ENCODE measurements at regions not wholly inside any gene's neighbourhood (a gene's known extent, or its start where the extent isn't known, plus 50 kb on each side); places are given as distances from the start of the nearest gene placed in this dataset.

DNA sequence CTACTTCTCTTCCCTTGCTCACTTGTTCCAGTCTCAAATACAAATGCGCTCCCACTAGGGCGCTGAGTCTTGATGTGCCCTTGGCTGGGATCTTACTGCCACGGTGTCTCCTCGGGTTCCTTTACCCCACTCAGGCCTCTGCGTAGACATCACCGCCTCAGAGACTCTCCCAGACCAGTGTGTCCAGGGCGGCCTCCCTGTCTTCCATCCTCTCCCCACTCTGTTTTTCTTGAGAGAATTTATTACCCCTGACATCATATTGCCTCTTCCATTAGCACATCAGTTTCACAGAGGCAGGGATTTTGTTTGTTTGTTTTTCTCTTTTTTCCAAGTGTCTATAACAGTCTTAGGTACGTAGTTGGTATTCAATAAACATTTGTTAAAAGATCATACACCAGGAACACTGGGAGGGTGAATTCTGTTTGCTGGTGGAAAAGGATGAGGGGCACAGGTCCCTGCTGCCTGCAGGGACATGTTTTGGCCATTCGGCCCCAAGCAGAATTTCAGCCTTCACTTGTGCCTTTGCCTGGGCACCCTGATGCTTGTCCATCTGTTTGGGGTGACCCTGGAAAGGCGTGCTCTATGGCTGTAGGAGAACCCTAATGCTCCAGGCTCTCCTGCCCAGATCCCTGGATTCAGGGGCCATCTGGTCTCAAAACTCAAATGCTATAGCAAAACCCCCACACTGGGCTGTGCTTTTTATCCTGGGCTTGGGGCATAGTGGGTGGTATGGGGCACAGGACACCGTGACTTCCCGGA, 55.0 kb downstream of the RPL37A start:
- DNase-seq = no peak

DNA sequence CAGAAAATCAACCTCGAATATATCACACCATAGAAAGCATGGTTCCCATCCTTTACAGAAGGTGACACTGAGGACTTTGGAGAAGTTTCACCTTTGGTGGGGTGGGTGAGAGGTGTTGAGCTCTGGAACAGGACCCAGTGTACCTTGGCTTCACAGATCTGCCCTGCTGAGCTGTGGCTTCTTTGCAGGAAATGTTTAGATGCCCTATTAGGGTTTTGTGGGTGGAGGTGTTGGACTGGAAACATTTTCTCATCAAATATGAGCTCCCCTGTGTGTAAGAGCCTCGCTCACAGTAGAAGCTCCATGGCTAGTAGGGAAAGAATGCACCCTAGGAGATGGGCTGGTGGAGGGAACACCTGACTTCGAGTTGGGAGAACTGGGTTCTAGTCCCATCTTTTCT, 55.6 kb downstream of the RPL37A start:
- DNase-seq = no peak

DNA sequence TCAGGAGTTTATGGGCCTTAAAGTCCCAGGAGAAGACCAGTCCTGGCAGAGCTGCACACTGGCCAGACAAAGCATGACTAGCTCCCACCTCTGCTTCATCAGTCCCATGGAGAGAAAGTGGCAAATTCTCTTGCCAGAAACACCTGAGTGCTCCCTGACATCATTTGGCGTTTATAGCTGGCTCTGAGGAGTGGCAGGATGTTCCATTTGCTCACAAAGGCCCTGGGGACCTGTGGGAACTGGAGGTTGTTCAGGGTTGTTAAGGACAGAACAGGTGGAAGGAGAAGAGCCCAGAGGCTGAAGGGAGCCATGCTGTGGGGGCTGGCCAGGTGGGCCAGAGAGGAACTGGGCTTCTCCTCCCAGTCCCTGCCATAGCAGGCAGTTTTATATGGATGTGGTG, 56.1 kb downstream of the RPL37A start:
- no peak for DNase-seq

DNA sequence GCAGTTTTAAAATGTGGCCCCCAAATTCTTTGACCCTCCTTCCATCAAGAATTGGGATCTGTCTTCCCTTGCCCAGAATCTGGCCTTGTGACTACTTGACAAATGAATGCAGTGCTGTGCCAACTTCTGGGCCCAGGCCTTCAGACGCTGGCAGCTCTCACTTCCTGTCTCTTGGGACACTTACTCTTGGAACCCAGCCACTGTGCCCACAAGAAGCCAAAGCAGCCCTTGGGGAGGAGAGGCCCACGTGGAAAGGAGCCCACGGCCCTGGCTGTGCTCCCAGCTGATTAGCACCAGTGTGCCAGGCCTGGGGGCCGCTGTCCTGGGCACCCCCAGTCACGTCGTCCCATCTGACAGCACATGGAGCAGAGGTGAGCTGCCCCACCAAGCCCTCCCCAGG, 56.6 kb downstream of the RPL37A start:
- peak; percentile 46 to 72 (median 66) for DNase-seq

DNA sequence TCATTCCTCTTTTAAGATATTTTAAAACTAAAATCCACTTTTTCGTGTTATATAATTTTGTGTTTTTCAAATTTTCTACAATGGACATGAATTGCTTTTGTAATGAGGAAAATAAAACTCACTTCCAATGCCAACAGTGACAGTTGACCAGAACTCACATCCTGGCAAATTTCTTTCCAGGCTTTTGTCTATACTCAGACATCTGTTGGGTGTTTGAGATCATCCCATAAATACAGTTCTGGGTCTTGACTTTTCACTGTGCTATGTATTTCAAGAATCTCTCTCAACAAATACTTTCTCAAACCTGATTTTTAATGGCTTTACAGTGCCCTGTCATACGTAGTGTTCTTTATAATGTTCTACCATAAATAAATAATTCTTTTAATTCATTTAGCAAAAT, 57.6 kb downstream of the RPL37A start:
- no peak for DNase-seq

GRCh38 chr2:216557413-216557812, 58.8 kb downstream of the RPL37A start:
- no peak for DNase-seq

DNA sequence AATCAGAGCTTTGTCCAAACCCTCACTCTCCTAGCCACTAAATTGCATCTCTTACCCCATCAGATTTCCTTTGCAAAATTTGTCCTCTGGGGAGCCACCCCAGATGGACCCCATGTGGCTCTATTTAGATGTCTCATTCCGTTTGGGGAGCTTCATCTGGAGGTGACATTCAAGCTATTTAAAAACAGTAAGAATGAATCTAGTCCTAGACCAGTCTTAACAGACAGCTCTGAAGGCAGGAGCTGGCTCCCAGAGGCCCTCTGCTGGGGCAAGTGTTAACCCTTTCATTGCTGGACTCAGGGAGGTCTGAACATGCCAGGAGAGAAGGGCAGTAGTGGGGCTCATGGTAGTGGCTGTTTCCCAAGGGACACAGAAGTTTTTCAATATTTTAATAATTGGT, 59.2 kb downstream of the RPL37A start:
- no peak for DNase-seq

DNA sequence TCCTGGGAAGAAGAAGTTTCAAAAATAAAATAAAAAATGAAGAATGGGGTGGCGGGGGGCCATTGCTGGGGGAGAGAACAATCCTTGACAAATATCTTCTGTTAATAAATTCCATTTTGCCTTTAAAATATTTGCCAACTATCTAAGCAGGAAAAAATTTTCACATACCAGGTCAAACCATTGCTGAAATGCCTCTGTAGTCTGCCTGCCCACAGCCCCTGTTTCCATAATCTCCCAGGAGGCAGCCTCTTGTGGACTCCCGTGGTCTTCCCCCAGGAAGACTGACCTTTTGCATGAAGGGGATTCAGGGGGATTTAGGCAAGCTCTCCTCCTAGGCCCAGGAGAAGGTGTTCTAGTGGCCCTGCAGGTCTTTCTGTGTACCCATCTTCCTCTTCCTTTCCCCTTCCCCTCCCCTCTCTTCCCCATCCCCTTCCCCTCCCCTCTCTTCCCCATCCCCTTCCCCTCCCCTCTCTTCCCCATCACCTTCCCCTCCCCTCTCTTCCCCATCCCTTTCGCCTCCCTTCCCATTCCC, 61.0 kb downstream of the RPL37A start:
- DNase-seq = no peak

- no peak for DNase-seq
Observed at GRCh38 chr2:216560838-216561270, 62.2 kb downstream of the RPL37A start.

DNA sequence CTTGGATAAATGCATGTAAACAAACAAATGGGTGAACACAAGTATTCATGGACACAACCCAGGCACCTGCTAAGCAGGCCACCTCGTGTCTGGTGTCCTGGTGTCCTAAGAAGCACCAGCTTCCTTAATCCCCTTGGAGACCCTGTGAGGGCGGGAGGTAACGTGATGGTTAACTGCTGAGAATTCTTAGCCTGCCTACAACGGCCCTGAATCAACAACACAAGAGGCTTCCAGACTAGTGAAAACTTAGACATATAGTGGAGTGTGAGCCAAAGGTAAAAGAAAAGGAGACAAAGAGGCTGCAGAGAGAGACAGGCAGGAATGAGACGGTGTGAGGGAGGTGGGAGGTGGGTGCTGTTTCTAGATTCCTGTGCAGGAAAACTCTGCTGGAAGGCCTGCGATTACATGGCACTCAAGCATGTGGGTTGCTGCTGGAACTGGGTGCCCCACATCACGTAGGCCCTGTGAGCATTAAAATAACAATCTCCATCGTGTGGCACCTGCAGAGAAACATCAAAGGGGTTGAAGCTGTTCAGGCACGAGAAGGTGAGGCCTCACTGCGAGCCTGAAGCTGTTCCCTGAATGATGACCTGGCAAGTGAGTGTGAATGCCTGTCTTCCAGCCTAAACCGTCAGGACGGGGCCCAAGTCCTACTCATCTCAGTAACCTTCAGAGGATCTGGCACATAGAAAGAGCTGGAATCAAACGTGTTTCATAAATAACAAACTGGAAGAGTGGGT, 64.2 kb downstream of the RPL37A start:
- DNase-seq = no peak

DNA sequence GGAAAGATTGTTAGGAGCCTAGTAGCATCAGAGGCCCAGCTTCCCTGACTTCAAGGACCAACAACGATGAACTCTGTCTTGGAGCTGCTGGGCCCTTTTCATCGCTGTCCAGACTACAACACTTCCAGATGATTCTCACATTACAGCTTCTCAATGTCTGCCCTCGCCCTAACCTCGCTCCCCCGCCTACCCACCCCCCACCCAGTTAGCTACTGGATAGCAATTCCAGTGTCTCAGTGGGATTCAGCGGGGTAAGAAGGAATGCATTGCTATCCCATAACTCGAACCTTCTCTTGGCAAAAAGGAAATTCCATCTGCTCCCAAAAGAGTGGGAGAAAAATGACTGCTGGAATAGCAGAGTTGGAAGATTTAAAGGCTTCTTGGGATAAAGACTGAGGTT, 65.0 kb downstream of the RPL37A start:
- no peak for DNase-seq

DNA sequence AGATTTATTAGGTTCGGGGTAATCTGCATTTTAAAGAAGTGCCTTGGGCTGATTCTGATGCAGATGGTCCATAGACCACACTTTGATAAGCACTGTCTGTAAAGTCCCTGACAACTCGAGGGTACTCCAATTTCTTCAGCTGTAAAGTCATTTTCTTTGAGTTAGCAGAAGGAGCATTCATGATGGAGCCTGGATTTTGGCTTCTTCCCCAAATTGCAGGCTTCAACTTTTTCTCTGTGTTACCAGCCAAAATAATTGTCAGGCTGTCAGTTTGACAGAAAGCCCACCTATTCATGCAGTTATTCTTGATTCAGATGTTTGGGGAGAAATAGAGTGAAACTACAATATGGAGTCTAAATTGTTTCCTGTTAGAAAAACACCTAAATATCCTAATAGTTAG, 66.0 kb downstream of the RPL37A start:
- DNase-seq = no peak

GRCh38 chr2:216565956-216566355, 67.3 kb upstream of the IGFBP2 start:
- no peak for DNase-seq

DNA sequence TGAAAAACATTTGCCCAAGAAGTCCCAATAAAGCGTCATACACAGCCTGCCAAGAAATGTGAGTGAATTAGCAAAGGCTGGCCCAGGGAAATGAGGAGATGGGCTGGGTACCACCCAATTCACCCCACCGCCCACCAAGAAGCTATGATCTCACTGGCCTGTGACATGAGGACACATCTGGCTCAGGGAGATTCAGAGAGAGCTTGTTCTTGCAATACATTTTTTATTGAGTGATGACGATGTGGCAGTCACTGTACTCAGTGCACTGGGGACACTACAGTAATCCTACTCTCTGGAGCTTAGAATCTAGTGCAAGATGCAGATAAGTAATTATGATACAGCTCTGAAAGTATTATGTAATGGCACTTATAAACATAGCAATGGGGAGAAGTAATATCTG, 64.6 kb upstream of the IGFBP2 start:
- DNase-seq = no peak

- DNase-seq = no peak
Observed at GRCh38 chr2:216569765-216570164, 63.5 kb upstream of the IGFBP2 start.

GRCh38 chr2:216570357-216570756, 62.9 kb upstream of the IGFBP2 start:
- no peak for DNase-seq

DNA sequence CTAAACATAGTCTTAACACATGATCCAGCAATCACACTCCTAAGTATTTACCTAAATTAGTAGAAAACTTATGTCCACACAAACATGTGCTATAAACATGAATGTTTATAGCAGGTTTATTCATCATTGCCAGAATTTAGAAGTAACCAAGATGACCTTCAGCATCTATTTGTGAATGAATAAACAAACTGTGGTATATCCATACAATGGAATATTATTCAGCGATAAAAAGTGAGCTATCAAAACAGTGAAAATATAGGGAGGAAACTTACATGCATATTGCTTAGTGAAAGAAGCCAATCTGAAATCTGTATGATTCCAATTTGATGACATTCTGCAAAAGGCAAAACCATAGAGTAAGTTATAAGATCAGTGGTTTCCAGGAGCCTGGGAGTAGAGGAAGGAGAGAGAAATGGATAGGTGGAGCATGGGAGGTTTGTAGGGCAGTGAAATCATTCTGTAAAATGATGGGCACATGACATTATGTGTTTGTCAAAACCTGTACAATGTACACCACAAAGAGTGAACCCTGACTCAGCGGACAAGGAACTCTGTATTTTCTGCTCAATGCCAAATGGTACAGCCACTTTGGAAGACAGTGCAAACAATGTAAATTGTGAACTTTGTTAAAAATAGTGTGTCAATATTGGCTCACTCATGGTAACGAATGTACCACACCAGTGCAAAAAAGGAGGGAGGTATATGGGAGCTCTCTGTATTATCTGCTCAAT, 61.9 kb upstream of the IGFBP2 start:
- DNase-seq = no peak

DNA sequence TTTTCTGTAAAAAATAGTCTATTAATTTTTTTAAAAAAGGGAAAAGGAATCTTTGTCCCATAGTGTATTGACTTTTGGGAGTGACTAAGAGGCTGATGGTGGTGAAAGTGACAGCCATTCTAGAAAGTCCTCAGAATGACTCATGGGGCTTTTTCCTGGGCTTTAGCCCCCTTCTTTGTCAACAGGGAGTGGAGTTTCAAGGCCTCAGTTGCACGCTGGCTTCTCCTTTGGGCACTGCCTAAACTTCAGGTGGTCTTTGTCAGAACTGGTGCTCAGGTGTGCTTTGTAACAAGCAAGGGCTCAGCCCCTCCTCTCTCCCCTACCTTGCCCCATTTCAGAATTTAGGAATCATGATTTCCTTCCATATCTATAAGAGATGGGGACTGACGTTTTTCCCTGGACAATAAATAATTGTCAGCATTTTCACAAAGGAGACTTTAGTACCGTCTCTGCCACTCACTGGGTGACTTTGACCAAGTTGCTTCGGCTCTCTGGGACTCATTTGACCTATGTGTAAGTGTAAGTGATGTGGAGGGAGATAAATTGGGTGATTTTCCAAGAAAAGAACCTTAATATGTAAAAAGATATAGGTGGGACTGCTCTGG, 61.2 kb upstream of the IGFBP2 start:
- no peak for DNase-seq

- DNase-seq = no peak
Observed at GRCh38 chr2:216572582-216573578, 60.3 kb upstream of the IGFBP2 start.

DNA sequence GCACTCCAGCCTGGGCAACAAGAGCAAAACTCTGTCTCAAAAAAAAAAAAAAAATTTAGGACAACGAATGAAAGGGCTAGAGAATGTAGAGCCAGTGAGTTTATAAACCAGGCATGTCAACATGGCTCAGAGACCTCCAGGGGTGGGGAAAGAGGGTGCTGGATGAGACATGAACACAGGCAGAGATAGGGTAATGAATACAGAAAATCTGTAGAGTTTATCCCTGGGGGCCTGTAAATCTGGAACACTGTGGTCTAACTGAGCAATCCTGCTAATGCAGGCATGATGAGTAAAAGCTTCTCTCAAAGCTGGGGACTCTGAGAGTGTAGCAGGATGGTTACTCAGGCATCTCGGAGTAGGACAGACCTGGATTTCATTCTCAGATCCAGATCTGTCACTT, 59.2 kb upstream of the IGFBP2 start:
- DNase-seq = no peak

DNA sequence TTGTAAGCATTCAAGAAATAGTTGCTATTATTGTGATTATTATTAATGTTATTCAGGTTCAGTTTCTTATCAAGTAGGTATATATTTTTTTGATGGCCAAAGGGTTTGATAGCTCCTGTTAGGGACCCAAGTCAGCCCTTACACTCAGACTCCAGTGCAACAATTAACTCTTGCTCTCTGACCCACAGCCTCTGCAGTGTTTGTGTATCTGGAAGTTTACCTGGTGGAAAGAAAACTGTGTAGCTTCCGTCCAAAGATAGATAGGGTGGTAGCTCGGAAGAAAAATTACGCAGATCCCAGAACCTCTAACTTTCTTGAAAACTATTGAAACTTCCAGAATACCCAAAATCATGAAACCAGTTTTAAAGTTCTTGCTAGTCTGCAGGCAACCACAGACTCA, 58.6 kb upstream of the IGFBP2 start:
- DNase-seq = no peak

GRCh38 chr2:216575465-216575864, 57.8 kb upstream of the IGFBP2 start:
- no peak for DNase-seq
